MM.1S (cell line): ENCODE measurements at regions not wholly inside any gene's neighbourhood (a gene's known extent, or its start where the extent isn't known, plus 50 kb on each side); places are given as distances from the start of the nearest gene placed in this dataset.

Source experiments
- EZH2 ChIP-seq: fragments of 300-600 bp; sonication (generic); optimal IDR thresholded peaks from 2 replicates; pipeline ENCODE3; 2017; ENCODE audit warnings: low read depth, mild to moderate bottlenecking, antibody characterized with exemption, low read length, mixed read lengths
- EZH2phosphoT487 ChIP-seq: fragments of 300-600 bp; sonication (generic); IDR thresholded peaks from 2 replicates; pipeline ENCODE4 v1.6.1; 2018; ENCODE audit warnings: antibody characterized with exemption, low read length
- TF ChIP-seq, protein P1 (sequence below): fragments of 300-600 bp; sonication (generic); IDR thresholded peaks from 2 replicates; pipeline ENCODE4 v1.5.1; 2016; ENCODE audit warnings: antibody characterized with exemption, low read length, mixed read lengths

GRCh38 chr6:159533016-159533415, 160.0 kb downstream of the SOD2 start:
- TF ChIP-seq, protein P1, sequence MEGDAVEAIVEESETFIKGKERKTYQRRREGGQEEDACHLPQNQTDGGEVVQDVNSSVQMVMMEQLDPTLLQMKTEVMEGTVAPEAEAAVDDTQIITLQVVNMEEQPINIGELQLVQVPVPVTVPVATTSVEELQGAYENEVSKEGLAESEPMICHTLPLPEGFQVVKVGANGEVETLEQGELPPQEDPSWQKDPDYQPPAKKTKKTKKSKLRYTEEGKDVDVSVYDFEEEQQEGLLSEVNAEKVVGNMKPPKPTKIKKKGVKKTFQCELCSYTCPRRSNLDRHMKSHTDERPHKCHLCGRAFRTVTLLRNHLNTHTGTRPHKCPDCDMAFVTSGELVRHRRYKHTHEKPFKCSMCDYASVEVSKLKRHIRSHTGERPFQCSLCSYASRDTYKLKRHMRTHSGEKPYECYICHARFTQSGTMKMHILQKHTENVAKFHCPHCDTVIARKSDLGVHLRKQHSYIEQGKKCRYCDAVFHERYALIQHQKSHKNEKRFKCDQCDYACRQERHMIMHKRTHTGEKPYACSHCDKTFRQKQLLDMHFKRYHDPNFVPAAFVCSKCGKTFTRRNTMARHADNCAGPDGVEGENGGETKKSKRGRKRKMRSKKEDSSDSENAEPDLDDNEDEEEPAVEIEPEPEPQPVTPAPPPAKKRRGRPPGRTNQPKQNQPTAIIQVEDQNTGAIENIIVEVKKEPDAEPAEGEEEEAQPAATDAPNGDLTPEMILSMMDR: no peak
- TF ChIP-seq EZH2phosphoT487 (no peak), EZH2 (no peak)
